ENCODE measurements at regions not wholly inside any gene's neighbourhood (a gene's known extent, or its start where the extent isn't known, plus 50 kb on each side); places are given as distances from the start of the nearest gene placed in this dataset.

DNA sequence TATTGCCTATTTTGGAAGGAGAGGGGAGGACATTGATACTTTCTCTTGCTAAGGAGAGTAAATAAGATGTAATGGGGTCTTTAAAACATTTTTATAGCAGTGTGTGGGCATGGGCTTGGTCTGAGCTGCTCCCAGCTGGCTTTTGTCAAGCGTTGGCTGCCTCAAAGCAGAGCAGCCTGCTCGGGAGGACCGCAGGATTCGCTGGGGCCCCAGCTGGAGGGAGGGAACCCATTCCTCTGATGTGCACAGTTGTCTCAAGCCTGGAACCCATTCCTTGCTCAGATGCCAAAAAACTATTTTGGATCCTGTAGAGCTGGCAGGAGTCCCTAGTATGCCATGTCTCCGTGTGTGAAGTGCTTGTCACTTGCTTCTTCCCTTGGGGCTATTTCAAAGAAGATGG lies 59.4 kb upstream of the RMDN2 start:
- TF ChIP-seq, protein P1, sequence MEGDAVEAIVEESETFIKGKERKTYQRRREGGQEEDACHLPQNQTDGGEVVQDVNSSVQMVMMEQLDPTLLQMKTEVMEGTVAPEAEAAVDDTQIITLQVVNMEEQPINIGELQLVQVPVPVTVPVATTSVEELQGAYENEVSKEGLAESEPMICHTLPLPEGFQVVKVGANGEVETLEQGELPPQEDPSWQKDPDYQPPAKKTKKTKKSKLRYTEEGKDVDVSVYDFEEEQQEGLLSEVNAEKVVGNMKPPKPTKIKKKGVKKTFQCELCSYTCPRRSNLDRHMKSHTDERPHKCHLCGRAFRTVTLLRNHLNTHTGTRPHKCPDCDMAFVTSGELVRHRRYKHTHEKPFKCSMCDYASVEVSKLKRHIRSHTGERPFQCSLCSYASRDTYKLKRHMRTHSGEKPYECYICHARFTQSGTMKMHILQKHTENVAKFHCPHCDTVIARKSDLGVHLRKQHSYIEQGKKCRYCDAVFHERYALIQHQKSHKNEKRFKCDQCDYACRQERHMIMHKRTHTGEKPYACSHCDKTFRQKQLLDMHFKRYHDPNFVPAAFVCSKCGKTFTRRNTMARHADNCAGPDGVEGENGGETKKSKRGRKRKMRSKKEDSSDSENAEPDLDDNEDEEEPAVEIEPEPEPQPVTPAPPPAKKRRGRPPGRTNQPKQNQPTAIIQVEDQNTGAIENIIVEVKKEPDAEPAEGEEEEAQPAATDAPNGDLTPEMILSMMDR (IDR thresholded peaks at IDR 0.05): no peak
- TF ChIP-seq POLR2A (IDR thresholded peaks at IDR 0.05): no peak
